Cerebellar nuclear complex (tissue), 1 donor: ENCODE measurements at regions not wholly inside any gene's neighbourhood (a gene's known extent, or its start where the extent isn't known, plus 50 kb on each side); places are given as distances from the start of the nearest gene placed in this dataset.
"Not testable (repeated sequence)": the region's sequence is repeated elsewhere in the genome, so short reads cannot be mapped to it uniquely, and the experiment has no call there.

Experiments used
- DNase-seq, 2 experiments: peaks; one replicate each; lab custom pipeline; 2025; lab: John Stamatoyannopoulos, UW

DNA sequence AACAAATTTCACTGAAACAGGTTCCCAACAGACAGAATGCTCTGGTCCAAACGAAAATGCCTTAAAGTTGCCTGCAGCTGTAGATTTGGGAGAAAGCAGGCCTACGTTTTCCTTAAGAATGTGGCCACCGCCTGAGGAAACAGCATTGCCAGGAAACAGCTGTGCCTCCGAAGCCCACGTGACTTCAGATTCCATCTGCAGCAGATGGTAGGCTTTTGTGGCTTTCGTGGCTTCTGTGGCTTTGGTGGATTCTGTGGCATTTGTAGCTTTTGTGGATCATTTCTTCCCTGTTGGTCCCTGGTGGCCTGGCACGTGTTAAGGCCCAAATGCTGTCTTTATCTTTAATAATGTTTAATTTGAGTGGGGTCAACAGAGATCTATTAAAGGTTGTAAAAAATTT, 222.9 kb downstream of the TTLL2 start:
- DNase-seq, result no peak

DNA sequence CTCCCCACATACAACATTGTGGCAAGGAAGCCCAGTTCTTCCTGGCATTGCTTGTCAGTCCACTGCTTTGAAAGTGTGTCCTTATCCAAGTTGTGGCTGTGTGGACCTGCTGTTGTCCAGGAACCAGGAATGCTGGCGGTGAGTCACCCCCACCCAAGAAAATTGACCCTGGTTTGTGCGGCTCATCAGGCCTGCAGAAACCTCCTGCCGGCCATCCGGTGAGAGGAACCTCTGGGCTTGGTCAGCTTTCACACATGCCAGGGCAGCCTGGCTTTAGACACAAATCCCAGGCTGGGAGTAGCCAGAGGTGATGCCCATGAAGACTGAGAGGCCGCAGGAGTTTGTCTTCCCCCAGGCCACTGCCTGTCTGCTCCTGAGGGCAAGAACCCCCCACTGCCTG, 223.6 kb downstream of the TTLL2 start:
- no peak for DNase-seq

DNA sequence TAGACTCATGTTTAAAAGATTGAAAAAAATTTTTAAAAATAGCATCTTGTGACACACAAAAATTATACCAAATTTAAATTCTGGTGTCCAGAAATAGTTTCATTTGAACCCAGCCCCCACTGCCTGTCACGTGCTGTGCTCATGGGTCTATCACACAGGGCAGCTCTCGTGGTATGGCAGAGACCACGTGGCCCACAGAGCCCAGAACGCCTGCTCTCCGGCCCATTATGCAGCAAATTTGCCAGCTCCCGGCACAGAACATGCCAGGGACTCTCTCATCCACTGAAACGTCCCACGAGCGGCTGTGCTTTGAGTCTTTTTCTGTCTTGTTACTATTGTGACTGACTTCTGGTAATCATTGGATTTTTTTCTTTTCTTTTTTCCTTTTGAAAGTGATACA, 224.3 kb downstream of the TTLL2 start:
- DNase-seq, result no peak

DNA sequence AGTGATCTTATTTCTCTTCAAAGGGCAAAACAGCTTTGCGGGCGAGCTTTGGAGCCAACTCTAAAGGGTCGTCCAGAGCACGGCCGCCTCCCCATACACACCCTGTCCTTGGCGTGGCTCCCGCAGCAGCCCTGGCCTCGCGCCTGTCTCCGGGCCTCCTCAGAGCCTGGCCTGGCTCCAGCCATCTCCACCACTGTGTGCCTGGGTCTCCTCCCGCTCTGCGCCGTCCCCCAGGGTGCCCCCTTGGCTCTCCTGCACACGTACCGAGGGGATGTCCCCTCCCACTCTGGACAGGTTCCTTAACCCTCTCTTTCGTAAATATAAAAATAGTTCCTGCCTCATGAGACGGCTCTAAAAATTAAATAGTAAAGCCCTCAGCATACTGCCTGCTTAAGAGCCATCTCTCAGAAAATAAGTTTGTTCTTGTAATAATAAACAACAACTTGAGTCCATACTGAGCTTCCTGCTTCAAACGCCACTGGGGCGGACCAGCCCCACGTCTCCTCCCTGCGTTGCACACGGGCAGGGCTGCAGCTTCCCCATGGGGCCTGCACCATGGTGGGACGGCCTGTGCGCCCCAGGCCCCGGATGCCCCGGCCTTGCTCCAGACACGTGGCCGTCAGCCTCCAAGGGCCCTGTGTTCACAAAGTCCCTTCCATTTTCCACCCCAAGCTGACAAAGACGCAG, 226.2 kb downstream of the TTLL2 start:
- no peak for DNase-seq

DNA sequence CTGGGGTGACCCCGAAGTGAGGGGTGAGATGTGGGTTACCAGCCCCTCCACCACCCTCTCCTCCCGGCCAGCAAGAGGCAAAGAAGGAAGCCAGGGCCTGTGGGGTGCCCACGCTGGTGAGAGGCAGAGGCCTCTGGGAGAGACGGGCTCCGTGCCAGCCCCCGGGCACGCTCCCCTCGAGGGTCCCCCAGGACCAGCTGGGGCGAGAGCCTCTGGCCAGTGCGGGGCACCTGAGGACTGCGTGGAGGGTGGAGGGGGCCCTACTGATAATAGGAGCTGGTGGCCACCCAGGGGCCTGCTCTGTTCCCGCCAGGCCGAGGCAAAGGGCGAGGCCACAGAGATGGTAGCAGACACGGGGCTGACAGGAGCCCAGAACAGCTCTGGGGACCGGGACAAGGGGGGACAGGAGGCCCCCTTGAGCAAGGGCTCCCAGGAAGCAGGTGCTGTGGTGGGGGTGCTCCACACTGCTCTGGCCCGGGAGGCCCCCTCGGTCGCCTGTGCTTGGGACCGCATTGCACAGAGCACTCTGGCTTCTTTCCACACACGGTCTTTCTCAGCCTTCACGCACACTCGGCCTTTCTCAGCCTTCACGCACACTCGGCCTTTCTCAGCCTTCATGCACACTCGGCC, 226.9 kb downstream of the TTLL2 start:
- no peak for DNase-seq

- no peak for DNase-seq
These were observed 227.4 kb downstream of the TTLL2 start for GRCh38 chr6:167552258-167552630.

DNA sequence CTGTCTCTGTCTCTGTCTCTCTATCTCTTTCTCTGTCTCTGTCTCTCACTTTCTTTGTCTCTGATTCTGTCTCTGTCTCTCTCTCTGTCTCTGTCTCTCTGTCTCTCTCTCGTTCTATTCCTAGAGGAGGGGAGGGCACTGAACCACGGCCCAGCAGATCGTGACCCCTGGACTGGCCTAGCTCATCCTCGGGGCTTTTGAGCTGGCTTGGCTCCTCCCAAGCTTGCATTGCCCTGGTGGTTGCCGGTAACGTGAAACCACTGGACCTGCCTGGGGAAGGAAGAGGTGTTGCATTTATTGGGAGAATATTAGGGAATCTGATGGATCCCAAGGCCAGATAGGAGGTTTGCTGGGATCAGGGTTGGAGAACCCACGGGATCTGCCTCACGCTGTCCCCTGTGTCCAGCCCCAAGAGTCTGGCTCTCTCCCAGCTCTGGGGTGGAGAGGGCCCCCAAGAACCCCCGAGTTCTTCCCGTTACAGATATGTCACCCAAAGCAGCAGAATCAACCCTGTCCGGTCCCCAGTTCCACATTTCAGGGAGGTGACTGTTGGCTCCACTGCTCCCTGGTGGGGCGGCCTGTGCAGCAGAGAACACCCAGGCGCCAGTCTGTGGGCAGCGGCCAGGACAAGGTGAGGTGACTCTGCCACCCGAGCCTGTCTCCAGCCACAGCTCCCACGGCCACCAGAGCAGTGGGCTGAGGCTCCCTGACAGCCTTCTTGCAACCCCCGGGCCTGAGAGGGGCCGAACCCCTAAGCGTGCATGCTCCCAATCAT, 228.3 kb downstream of the TTLL2 start:
- no peak for DNase-seq

GRCh38 chr6:167553736-167554119, 228.8 kb downstream of the TTLL2 start:
- DNase-seq, result no peak

DNA sequence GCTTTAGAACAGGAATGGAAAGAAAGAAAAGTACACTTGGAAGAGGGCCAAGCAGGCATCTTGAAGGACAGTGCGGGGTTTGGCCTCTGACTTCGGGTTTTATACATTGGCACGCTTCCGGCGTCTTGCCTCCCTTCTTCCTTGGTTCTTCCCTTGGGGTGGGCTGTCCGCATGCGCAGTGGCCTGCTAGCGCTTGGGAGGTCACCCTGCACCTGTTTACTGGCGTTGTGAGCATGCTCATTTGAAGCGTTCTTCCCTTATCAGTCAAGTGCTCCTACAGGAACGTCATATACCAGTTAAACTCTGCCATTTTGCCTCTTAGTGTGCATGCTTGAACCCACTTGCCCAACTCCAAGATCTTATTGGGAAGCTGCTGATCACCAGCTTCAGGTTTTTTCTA, 230.0 kb downstream of the TTLL2 start:
- no peak for DNase-seq

- DNase-seq, result no peak
These were observed 230.9 kb downstream of the TTLL2 start for GRCh38 chr6:167555836-167556235.

- DNase-seq, result no peak
These were observed 232.8 kb downstream of the TTLL2 start for GRCh38 chr6:167557675-167558074.

GRCh38 chr6:167558246-167559177, 233.6 kb downstream of the TTLL2 start:
- DNase-seq, result no peak

GRCh38 chr6:167559675-167560479, 235.0 kb downstream of the TTLL2 start:
- DNase-seq, result no peak

GRCh38 chr6:167560673-167561569, 236.0 kb downstream of the TTLL2 start:
- DNase-seq, result no peak

DNA sequence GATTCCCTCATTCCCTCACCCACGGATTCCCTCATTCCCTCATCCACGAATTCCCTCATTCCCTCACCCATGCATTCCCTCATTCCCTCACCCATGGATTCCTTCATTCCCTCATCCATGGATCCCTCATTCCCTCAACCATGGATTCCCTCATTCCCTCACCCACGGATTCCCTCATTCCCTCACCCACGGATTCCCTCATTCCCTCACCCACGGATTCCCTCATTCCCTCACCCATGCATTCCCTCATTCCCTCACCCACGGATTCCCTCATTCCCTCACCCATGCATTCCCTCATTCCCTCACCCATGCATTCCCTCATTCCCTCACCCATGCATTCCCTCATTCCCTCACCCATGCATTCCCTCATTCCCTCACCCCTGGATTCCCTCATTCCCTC, 238.0 kb downstream of the TTLL2 start:
- DNase-seq, result not testable (repeated sequence)

GRCh38 chr6:167564416-167565250, 239.7 kb downstream of the TTLL2 start:
- no peak for DNase-seq

- DNase-seq, result no peak
These were observed 240.5 kb downstream of the TTLL2 start for GRCh38 chr6:167565388-167565787.

DNA sequence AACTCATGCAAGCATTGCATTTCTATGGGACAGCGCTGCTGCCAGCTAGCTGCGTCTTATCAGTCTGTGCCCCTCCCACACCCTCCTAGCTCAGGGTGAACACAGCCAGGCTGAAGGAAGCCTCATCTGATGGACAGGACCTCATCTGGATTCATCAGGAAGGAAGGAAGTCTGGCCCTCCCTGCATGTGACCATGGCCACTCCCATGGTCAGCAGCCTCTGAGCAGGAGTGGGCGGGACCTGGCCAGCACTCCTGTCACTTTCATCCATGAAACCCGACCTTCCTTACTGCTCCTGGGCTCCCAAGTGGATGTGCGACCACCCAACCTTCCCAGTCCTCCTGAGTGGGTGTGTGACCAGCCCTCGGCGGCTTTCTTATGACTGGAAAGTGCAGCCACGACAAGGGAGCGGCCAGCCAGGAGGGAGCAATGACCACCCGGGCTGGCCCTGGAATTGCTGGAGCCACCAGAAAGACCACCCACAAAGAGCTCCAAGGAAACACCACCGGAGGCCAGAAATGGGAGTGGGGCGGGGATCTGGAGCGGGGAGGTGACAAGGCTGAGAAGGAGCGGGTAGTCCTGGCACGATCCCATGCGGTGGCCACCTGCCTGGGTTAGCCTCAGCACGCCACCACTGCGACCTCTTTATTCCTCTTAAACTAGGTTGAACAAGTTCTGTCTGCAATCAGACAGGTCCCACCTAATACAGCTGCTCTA, 241.2 kb downstream of the TTLL2 start:
- no peak for DNase-seq

- DNase-seq, result no peak
These were observed 241.8 kb downstream of the TTLL2 start for GRCh38 chr6:167566711-167567141.
